Activated CD4-positive, alpha-beta T cell treated with anti-CD3 and anti-CD28 coated beads, Interleukin-2, amount 10 ng/mL, durations not matched to agents 24 days and 14 days (primary cell): ENCODE measurements at regions not wholly inside any gene's neighbourhood (a gene's known extent, or its start where the extent isn't known, plus 50 kb on each side); places are given as distances from the start of the nearest gene placed in this dataset.
A peak's percentile ranks its signal among the peaks of the same experiment; 100 is the strongest.
"Not testable (repeated sequence)": the region's sequence is repeated elsewhere in the genome, so short reads cannot be mapped to it uniquely, and the experiment has no call there.

Experiments used
- DNase-seq: peaks from one replicate; pipeline ENCODE4 v3.0.0; 2022
- H3K27ac Mint-ChIP-seq: one replicate; pipeline ENCODE4 v1.8.0; 2022; ENCODE audit warnings: mild to moderate bottlenecking, mixed read lengths
- H3K27me3 Mint-ChIP-seq: one replicate; pipeline ENCODE4 v1.8.0; 2022; ENCODE audit warnings: mixed read lengths
- H3K36me3 Mint-ChIP-seq: one replicate; pipeline ENCODE4 v1.8.0; 2022; ENCODE audit warnings: low read depth, mild to moderate bottlenecking, mixed read lengths
- H3K4me1 Mint-ChIP-seq: one replicate; pipeline ENCODE4 v1.8.0; 2021; ENCODE audit warnings: mixed read lengths
- H3K4me3 Mint-ChIP-seq: one replicate; pipeline ENCODE4 v1.8.0; 2022; ENCODE audit warnings: mild to moderate bottlenecking, moderate library complexity, mixed read lengths
- H3K9me3 Mint-ChIP-seq: one replicate; pipeline ENCODE4 v1.8.0; 2021; ENCODE audit warnings: mixed read lengths
- intact Hi-C: fragments of 100-400 bp; cut with micrococcal nuclease; formaldehyde crosslinking; loops from one replicate; pipeline ENCODE4 v1.15.1; 2023

DNA sequence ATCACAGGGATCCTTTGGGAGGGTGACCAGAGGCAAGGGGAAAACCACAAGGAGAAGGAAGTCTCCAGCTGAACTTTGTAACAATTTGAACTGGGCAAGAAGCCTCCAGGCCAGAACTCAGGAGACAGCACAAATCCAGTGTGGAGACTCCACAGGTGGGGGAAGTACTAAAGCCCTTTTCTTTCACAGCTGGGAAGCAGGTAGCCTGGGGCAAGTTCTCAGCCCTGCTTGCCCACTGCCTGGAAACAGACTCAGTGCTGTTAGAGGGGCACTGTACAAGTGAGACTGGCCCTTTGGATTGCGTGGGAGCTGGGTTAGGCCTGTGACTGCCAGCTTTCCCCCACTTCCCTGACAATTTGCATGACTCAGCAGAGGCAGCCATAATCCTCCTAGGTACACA, 120.2 kb upstream of the GRIN2B start:
- H3K4me3 Mint-ChIP-seq, H3K27ac Mint-ChIP-seq, intact Hi-C loops: not testable (repeated sequence)

GRCh38 chr12:14111230-14111865, 129.9 kb upstream of the GRIN2B start:
- Mint-ChIP-seq H3K4me1 (no peaks in the 10 kb centered on the region), H3K27me3 (peaks cover 4% of the 10 kb centered on the region), H3K4me3 (no peak overlapping the region), H3K36me3 (no peaks in the 10 kb centered on the region), H3K9me3 (no peaks in the 10 kb centered on the region), H3K27ac (no peak overlapping the region)
- peak; percentile 60 for DNase-seq
- intact Hi-C loops = no loop called here

More for the DNA sequence above, 120.2 kb upstream of the GRIN2B start:
- not testable (repeated sequence) for H3K27me3 Mint-ChIP-seq, DNase-seq, H3K4me1 Mint-ChIP-seq, H3K9me3 Mint-ChIP-seq, H3K36me3 Mint-ChIP-seq

DNA sequence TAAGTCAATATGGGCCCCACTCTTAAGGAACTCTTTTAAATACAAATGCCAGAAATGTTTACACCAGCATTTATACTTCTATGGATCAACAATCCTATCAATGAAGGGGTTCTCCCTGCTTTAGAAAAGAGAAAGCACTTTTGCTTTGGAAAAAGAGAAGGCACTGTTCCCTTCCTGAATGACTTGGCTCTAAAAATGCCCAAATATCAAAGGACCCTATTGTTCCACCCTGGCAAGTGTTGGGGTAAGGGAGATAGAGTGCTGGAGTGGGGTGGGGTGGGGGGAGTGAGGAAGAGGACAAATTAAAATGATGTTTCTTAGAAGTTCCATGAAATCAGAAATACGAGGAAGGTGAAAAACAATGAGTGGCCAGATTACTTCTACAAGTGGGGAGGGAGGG, 131.6 kb upstream of the GRIN2B start:
- Mint-ChIP-seq H3K36me3 (no peaks in the 10 kb centered on the region), H3K4me3 (no peak overlapping the region)
- no peak for DNase-seq

GRCh38 chr12:14126692-14127091, 145.3 kb upstream of the GRIN2B start:
- intact Hi-C loops = no loop called here
- Mint-ChIP-seq H3K4me1 (no peaks in the 10 kb centered on the region), H3K9me3 (no peaks in the 10 kb centered on the region), H3K27ac (no peak overlapping the region), H3K27me3 (no peaks in the 10 kb centered on the region), H3K36me3 (no peaks in the 10 kb centered on the region), H3K4me3 (no peak overlapping the region)
- no peak for DNase-seq

More for the DNA sequence above, 131.6 kb upstream of the GRIN2B start:
- Mint-ChIP-seq H3K4me1 (no peaks in the 10 kb centered on the region), H3K27ac (no peak overlapping the region), H3K9me3 (no peaks in the 10 kb centered on the region), H3K27me3 (peaks cover 4% of the 10 kb centered on the region)
- intact Hi-C loops = no loop called here

DNA sequence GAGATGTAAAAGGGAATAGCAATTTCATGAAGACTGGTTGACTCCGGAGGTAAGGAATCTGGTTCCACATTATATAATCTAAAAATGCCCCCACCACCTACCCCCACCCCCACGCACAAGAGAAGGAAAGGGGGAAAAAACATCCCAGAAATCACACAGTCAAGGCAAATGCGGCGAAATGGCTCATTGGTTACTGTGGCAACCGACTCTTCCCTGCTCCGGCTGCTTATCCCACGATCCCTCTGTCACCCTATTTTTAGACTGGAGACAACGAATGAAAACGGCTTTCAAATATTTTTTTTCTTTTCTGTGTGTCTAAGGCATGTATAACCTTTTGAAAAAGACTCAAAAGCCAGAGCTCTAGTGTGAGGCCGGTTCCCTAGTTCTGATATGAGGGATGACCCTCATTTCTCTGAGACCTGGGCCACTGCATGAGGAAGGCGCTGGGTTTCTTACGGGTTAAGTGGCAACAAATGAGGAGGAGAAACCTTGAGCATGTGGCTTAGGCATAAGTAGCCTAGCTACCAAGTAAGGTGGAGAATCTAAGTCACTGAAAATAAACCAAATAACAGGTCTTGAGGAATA, 148.3 kb upstream of the GRIN2B start:
- no peak for DNase-seq
- H3K36me3 Mint-ChIP-seq = no peaks in the 10 kb centered on the region
- H3K9me3 Mint-ChIP-seq = no peaks in the 10 kb centered on the region
- intact Hi-C loops = no loop called here
- H3K27me3 Mint-ChIP-seq = peaks cover 3% of the 10 kb centered on the region
- no peak overlapping the region for H3K27ac Mint-ChIP-seq
- H3K4me1 Mint-ChIP-seq = no peaks in the 10 kb centered on the region
- H3K4me3 Mint-ChIP-seq = no peak overlapping the region

GRCh38 chr12:14135996-14136395, 154.6 kb upstream of the GRIN2B start:
- Mint-ChIP-seq H3K36me3 (no peaks in the 10 kb centered on the region), H3K27ac (no peak overlapping the region), H3K4me1 (no peaks in the 10 kb centered on the region), H3K4me3 (no peak overlapping the region), H3K9me3 (no peaks in the 10 kb centered on the region), H3K27me3 (peaks cover 6% of the 10 kb centered on the region)
- intact Hi-C loops = no loop called here
- no peak for DNase-seq

GRCh38 chr12:14138495-14138894, 157.1 kb upstream of the GRIN2B start:
- intact Hi-C loops = no loop called here
- Mint-ChIP-seq H3K4me3 (no peak overlapping the region), H3K9me3 (no peaks in the 10 kb centered on the region), H3K27me3 (peaks cover 6% of the 10 kb centered on the region), H3K36me3 (no peaks in the 10 kb centered on the region), H3K27ac (no peak overlapping the region), H3K4me1 (no peaks in the 10 kb centered on the region)
- no peak for DNase-seq

GRCh38 chr12:14148489-14149270, 167.3 kb upstream of the GRIN2B start:
- no peaks in the 10 kb centered on the region for H3K9me3 Mint-ChIP-seq
- no peaks in the 10 kb centered on the region for H3K4me1 Mint-ChIP-seq
- intact Hi-C loops = no loop called here
- H3K27me3 Mint-ChIP-seq = no peaks in the 10 kb centered on the region
- H3K4me3 Mint-ChIP-seq = no peak overlapping the region
- no peaks in the 10 kb centered on the region for H3K36me3 Mint-ChIP-seq
- DNase-seq = no peak
- no peak overlapping the region for H3K27ac Mint-ChIP-seq

GRCh38 chr12:14153803-14154202, 172.4 kb upstream of the GRIN2B start:
- Mint-ChIP-seq H3K4me1 (no peaks in the 10 kb centered on the region), H3K9me3 (no peaks in the 10 kb centered on the region), H3K4me3 (no peak overlapping the region), H3K27ac (no peak overlapping the region), H3K36me3 (no peaks in the 10 kb centered on the region), H3K27me3 (no peaks in the 10 kb centered on the region)
- intact Hi-C loops = no loop called here
- no peak for DNase-seq

DNA sequence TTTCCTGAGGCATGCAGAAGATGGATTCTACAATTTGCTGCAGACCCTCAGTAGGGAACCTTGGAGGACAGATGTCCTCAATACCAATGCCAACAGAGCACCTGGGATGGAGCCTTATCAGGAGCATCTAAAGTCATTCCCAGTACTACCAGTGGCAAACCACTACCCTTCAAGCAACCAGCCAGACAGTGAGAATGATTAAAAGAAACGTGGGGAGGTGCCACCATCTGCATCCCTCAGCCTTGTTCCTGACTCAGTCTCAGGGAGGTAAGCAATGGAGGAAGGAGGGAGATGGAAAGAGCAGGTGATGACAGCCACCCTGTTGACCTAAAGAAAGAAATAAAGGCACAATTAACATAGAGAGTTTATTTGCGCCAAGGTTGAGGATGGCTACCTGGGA, 175.2 kb upstream of the GRIN2B start:
- Mint-ChIP-seq H3K9me3 (no peaks in the 10 kb centered on the region), H3K36me3 (no peaks in the 10 kb centered on the region), H3K4me1 (no peaks in the 10 kb centered on the region), H3K27me3 (no peaks in the 10 kb centered on the region), H3K27ac (no peak overlapping the region), H3K4me3 (no peak overlapping the region)
- intact Hi-C loops = no loop called here
- DNase-seq = no peak

GRCh38 chr12:14157088-14157747, 175.8 kb upstream of the GRIN2B start:
- no peaks in the 10 kb centered on the region for H3K27me3 Mint-ChIP-seq

DNA sequence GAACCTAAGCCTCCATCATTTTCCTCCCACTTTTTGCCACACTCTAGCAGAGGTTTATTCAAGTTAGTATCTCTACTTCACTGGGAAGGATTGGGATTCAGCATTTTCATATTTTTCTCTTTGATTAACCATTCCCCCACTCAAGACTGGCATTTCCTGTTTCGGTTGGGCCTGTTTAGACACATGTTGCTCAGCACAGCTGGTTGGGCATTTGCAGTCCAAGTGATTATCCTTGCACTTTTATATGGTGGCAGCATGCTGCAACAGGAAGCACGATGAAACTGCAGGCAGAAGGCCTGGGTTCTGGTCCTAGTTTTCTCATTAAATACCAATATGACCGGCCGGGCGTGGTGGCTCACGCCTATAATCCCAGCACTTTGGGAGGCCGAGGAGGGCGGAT, 182.9 kb upstream of the GRIN2B start:
- intact Hi-C loops = no loop called here
- H3K27me3 Mint-ChIP-seq = peaks cover 7% of the 10 kb centered on the region
- no peaks in the 10 kb centered on the region for H3K9me3 Mint-ChIP-seq
- H3K36me3 Mint-ChIP-seq = no peaks in the 10 kb centered on the region
- H3K4me3 Mint-ChIP-seq = no peak overlapping the region
- no peak overlapping the region for H3K27ac Mint-ChIP-seq
- no peak for DNase-seq
- peaks cover 3% of the 10 kb centered on the region for H3K4me1 Mint-ChIP-seq

More at GRCh38 chr12:14157088-14157747, 175.8 kb upstream of the GRIN2B start:
- intact Hi-C loops = no loop called here
- Mint-ChIP-seq H3K9me3 (no peaks in the 10 kb centered on the region), H3K4me1 (no peaks in the 10 kb centered on the region), H3K27ac (no peak overlapping the region), H3K4me3 (no peak overlapping the region), H3K36me3 (no peaks in the 10 kb centered on the region)
- no peak for DNase-seq

DNA sequence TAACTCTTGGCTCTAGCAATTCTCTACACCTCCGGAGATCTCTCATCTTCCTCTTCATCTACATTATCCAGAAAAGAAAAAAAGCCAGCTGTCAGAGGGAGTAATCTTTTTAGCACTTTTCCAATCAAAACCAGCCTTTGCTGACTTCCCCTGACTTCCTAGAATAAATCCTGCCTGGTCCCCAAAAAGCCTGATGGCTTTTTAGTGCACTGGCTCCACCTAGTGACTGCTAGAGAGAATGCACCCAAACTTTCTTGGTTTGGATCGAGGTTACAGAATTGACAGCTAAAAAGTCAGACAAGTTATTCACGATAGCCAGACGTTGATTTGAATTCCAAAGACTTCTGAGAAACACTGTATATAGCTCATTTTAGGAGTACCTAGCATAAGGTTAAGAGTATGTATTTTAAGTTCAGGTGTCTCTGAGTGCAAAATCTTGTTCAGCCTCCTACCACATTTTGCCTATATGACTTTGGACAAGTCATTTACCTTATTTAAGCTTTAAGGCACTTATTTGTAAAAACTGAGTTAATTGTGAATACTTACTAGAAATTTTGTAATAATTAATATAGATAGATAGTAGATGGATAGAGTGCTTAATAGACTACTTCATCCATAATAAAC, 185.7 kb upstream of the GRIN2B start:
- no peak overlapping the region for H3K4me3 Mint-ChIP-seq
- H3K27ac Mint-ChIP-seq = no peak overlapping the region
- H3K27me3 Mint-ChIP-seq = peaks cover 7% of the 10 kb centered on the region
- H3K4me1 Mint-ChIP-seq = peaks cover 3% of the 10 kb centered on the region
- intact Hi-C loops = loop anchor here (1.0 to 5.0 kb wide), 4 partner anchors 303 to 1250 kb away; no protein-coding TSS in a partner anchor
- peak; percentile 81 for DNase-seq
- H3K36me3 Mint-ChIP-seq = no peaks in the 10 kb centered on the region
- H3K9me3 Mint-ChIP-seq = no peaks in the 10 kb centered on the region
